Upper lobe of right lung (tissue), 1 donor: ENCODE measurements at regions not wholly inside any gene's neighbourhood (a gene's known extent, or its start where the extent isn't known, plus 50 kb on each side); places are given as distances from the start of the nearest gene placed in this dataset.

ENCODE experiments used
- ATAC-seq: fragments of 200-7000 bp; cut with Tn5 transposase; one replicate; pipeline ENCODE4 v1.9.1; 2020; ENCODE audit warnings: mild to moderate bottlenecking, moderate library complexity
- DNase-seq: peaks from one replicate; pipeline ENCODE4 v3.0.0-alpha.2; 2020
- H3K27ac ChIP-seq: fragments of 200-600 bp; one replicate; pipeline ENCODE4 v1.8.0; 2022
- H3K27me3 ChIP-seq: fragments of 200-600 bp; one replicate; pipeline ENCODE4 v1.8.0; 2022; ENCODE audit warnings: mild to moderate bottlenecking
- H3K36me3 ChIP-seq: fragments of 200-600 bp; one replicate; pipeline ENCODE4 v1.8.0; 2022
- H3K4me1 ChIP-seq: fragments of 200-600 bp; one replicate; pipeline ENCODE4 v1.8.0; 2022
- H3K4me3 ChIP-seq: fragments of 200-600 bp; one replicate; pipeline ENCODE4 v1.8.0; 2022; ENCODE audit warnings: mild to moderate bottlenecking
- H3K9me3 ChIP-seq: fragments of 200-600 bp; one replicate; pipeline ENCODE4 v1.8.0; 2022
- CTCF ChIP-seq: fragments of 200-600 bp; IDR thresholded peaks from one replicate; pipeline ENCODE4 v1.8.0; 2022; ENCODE audit warnings: antibody characterized with exemption
- intact Hi-C: fragments of 100-400 bp; cut with DNase I; formaldehyde crosslinking; loops from one replicate; pipeline ENCODE4 v1.11.0; 2022
- donor health status: DM: no; HTN: yes; CAD: no; lungs with severe emphysema.

GRCh38 chr5:82560969-82561368 lies 282.8 kb upstream of the RPS23 start:
- intact Hi-C loops: no loop called here
- Histone ChIP-seq H3K27me3 (no peaks in the 10 kb centered on the region), H3K9me3 (no peaks in the 10 kb centered on the region), H3K4me1 (no peaks in the 10 kb centered on the region), H3K4me3 (no peak overlapping the region), H3K27ac (no peak overlapping the region), H3K36me3 (no peaks in the 10 kb centered on the region)
- TF ChIP-seq CTCF: no peak
- DNase-seq (no peak), ATAC-seq (no peak)

GRCh38 chr5:82560561-82560960 lies 282.4 kb upstream of the RPS23 start:
- Histone ChIP-seq H3K4me1 (no peaks in the 10 kb centered on the region), H3K27me3 (no peaks in the 10 kb centered on the region), H3K36me3 (no peaks in the 10 kb centered on the region), H3K27ac (no peak overlapping the region), H3K4me3 (no peak overlapping the region), H3K9me3 (no peaks in the 10 kb centered on the region)
- no peak for ATAC-seq
- intact Hi-C loops: no loop called here
- TF ChIP-seq CTCF: no peak
- DNase-seq: no peak

GRCh38 chr5:82551840-82552385 lies 273.8 kb upstream of the RPS23 start:
- Histone ChIP-seq H3K4me3 (no peak overlapping the region), H3K4me1 (no peaks in the 10 kb centered on the region), H3K27me3 (no peaks in the 10 kb centered on the region), H3K36me3 (no peaks in the 10 kb centered on the region), H3K9me3 (no peaks in the 10 kb centered on the region), H3K27ac (no peak overlapping the region)
- intact Hi-C loops: no loop called here
- no peak for ATAC-seq
- TF ChIP-seq CTCF: no peak
- DNase-seq: no peak

- intact Hi-C loops: no loop called here
- H3K27ac ChIP-seq: no peak overlapping the region
Observed at GRCh38 chr5:82551192-82551591, 273.0 kb upstream of the RPS23 start.

GRCh38 chr5:82549263-82549662 lies 271.1 kb upstream of the RPS23 start:
- intact Hi-C loops: no loop called here
- no peak for ATAC-seq
- no peak overlapping the region for H3K27ac ChIP-seq
- no peak for TF ChIP-seq CTCF
- DNase-seq: no peak
- no peaks in the 10 kb centered on the region for H3K4me1 ChIP-seq
- H3K36me3 ChIP-seq: no peaks in the 10 kb centered on the region
- H3K27me3 ChIP-seq: no peaks in the 10 kb centered on the region
- no peak overlapping the region for H3K4me3 ChIP-seq
- no peaks in the 10 kb centered on the region for H3K9me3 ChIP-seq

More at GRCh38 chr5:82551192-82551591, 273.0 kb upstream of the RPS23 start:
- H3K4me1 ChIP-seq: no peaks in the 10 kb centered on the region
- H3K9me3 ChIP-seq: no peaks in the 10 kb centered on the region
- no peak for ATAC-seq
- H3K27me3 ChIP-seq: no peaks in the 10 kb centered on the region
- TF ChIP-seq CTCF: no peak
- H3K4me3 ChIP-seq: no peak overlapping the region
- DNase-seq: no peak
- no peaks in the 10 kb centered on the region for H3K36me3 ChIP-seq

- intact Hi-C loops: no loop called here
- no peak for TF ChIP-seq CTCF
Observed at GRCh38 chr5:82544004-82544403, 265.9 kb upstream of the RPS23 start.

More at GRCh38 chr5:82544004-82544403, 265.9 kb upstream of the RPS23 start:
- Histone ChIP-seq H3K27me3 (no peaks in the 10 kb centered on the region), H3K27ac (no peak overlapping the region), H3K36me3 (no peaks in the 10 kb centered on the region), H3K4me1 (no peaks in the 10 kb centered on the region), H3K9me3 (no peaks in the 10 kb centered on the region), H3K4me3 (no peak overlapping the region)
- ATAC-seq (no peak), DNase-seq (no peak)
